GM12874 (cell line): ENCODE measurements at regions not wholly inside any gene's neighbourhood (a gene's known extent, or its start where the extent isn't known, plus 50 kb on each side); places are given as distances from the start of the nearest gene placed in this dataset.

Source experiments
- CTCF ChIP-seq: IDR thresholded peaks from 2 replicates; pipeline ENCODE4 v1.5.1; 2011; ENCODE audit warnings: low read depth, mild to moderate bottlenecking, control low read depth, low read length, moderate library complexity; ENCODE audit not compliant: insufficient read depth

GRCh38 chr1:224493269-224493668, 58.7 kb upstream of the WDR26 start:
- no peak for TF ChIP-seq CTCF

GRCh38 chr1:224494343-224494742, 59.7 kb upstream of the WDR26 start:
- TF ChIP-seq CTCF, result no peak

- TF ChIP-seq CTCF, result no peak
Measured at GRCh38 chr1:224495866-224496265, 61.3 kb upstream of the WDR26 start.

- no peak for TF ChIP-seq CTCF
Measured at GRCh38 chr1:224496826-224497225, 62.2 kb upstream of the WDR26 start.

- TF ChIP-seq CTCF, result no peak
Measured at GRCh38 chr1:224497714-224498573, 63.3 kb upstream of the WDR26 start.

- no peak for TF ChIP-seq CTCF
Measured at GRCh38 chr1:224498574-224499170, 64.1 kb upstream of the WDR26 start.

- TF ChIP-seq CTCF, result no peak
Measured at GRCh38 chr1:224499204-224499603, 64.6 kb upstream of the WDR26 start.
